Endothelial cell of umbilical vein (primary cell): ENCODE measurements at regions not wholly inside any gene's neighbourhood (a gene's known extent, or its start where the extent isn't known, plus 50 kb on each side); places are given as distances from the start of the nearest gene placed in this dataset.

Source experiments
- BruUV-seq: library from RNA; stranded (reverse); fragments of 400-500 nt; replicated peaks from 2 replicates; lab custom pipeline; 2021; lab: Mats Ljungman, UMichigan
- CTCF ChIA-PET: fragments of 300-600, 350-600 bp; sonication (Branson Sonifier 250); formaldehyde crosslinking; loops from one replicate; lab custom pipeline; 2021; ENCODE audit warnings: antibody characterized with exemption, inconsistent platforms; lab: Charles Lee
- POLR2A ChIA-PET: fragments of 300-600, 350-600 bp; sonication (Branson Sonifier 250); formaldehyde crosslinking; loops from one replicate; lab custom pipeline; 2021; ENCODE audit warnings: antibody characterized with exemption, inconsistent platforms; lab: Charles Lee
- DNase-seq: peaks from one replicate; pipeline ENCODE4 v3.0.0-alpha.2; 2011; ENCODE audit warnings: low read depth, low spot score
- FAIRE-seq: peaks from 2 replicates; lab custom pipeline; 2011; peaks lifted over from hg19 to GRCh38; lab: Jason Lieb, UNC
- H2AFZ ChIP-seq: 2 replicates; pipeline ENCODE4 v1.6.0; 2012; ENCODE audit warnings: low read depth, low read length, control low read depth, inconsistent platforms
- H3K27ac ChIP-seq: 2 replicates; pipeline ENCODE4 v1.5.1; 2011; ENCODE audit warnings: low read depth, mild to moderate bottlenecking, control low read depth, low read length, moderate library complexity; ENCODE audit not compliant: insufficient read depth
- H3K27me3 ChIP-seq, 2 experiments: 2 replicates each; pipeline versions ENCODE4 v1.6.0 to v1.6.1; 2011; ENCODE audit warnings: low read length in 2 of 2, mixed read lengths in 1 of 2; ENCODE audit not compliant: control insufficient read depth in 2 of 2, insufficient read depth in 2 of 2
- H3K36me3 ChIP-seq, 2 experiments: 2 replicates in 1 of 2; 3 replicates in 1 of 2; pipeline ENCODE4 v1.5.1; 2011; ENCODE audit warnings: low read length in 2 of 2, mild to moderate bottlenecking in 1 of 2, moderate library complexity in 1 of 2; ENCODE audit not compliant: control insufficient read depth in 2 of 2, insufficient read depth in 2 of 2; ENCODE audit errors: extremely low read depth in 1 of 2
- H3K4me1 ChIP-seq: 3 replicates; pipeline ENCODE4 v1.5.1; 2011; ENCODE audit warnings: mild to moderate bottlenecking, low read length; ENCODE audit not compliant: control insufficient read depth, insufficient read depth; ENCODE audit errors: extremely low read depth
- H3K4me2 ChIP-seq: 2 replicates; pipeline ENCODE4 v1.6.1; 2011; ENCODE audit warnings: low read length, control low read depth, mixed read lengths; ENCODE audit not compliant: insufficient read depth
- H3K4me3 ChIP-seq, 3 experiments: fragments of 200-600 bp in 1 of 3; sonication (generic), shearing (Covaris generic) in 1 of 3; replicated peaks in 1 of 3; 2 replicates each; pipeline ENCODE4 v1.5.1; 2011 to 2016; ENCODE audit warnings: control low read depth in 3 of 3, low read length in 3 of 3, mild to moderate bottlenecking in 2 of 3, inconsistent platforms in 1 of 3, low read depth in 1 of 3, moderate library complexity in 1 of 3; ENCODE audit not compliant: insufficient read depth in 1 of 3
- H3K79me2 ChIP-seq: 2 replicates; pipeline ENCODE4 v1.6.0; 2012; ENCODE audit warnings: low read length, inconsistent platforms; ENCODE audit not compliant: control insufficient read depth, insufficient read depth
- H3K9ac ChIP-seq: replicated peaks from 2 replicates; pipeline ENCODE3; 2011; ENCODE audit warnings: low read length, control low read depth; ENCODE audit not compliant: insufficient read depth; ENCODE audit errors: extremely low read depth
- H3K9me1 ChIP-seq: replicated peaks from 3 replicates; pipeline ENCODE4 v1.6.0; 2011; ENCODE audit warnings: mild to moderate bottlenecking, low read length; ENCODE audit not compliant: control insufficient read depth, insufficient read depth; ENCODE audit errors: extremely low read depth
- H3K9me3 ChIP-seq: replicated peaks from 2 replicates; pipeline ENCODE4 v1.5.1; 2012; ENCODE audit warnings: low read length, inconsistent platforms; ENCODE audit not compliant: control insufficient read depth, insufficient read depth
- H4K20me1 ChIP-seq: replicated peaks from 2 replicates; pipeline ENCODE3; 2011; ENCODE audit warnings: mild to moderate bottlenecking, low read length; ENCODE audit not compliant: control insufficient read depth, insufficient read depth; ENCODE audit errors: extremely low read depth
- CTCF ChIP-seq, 2 donors: IDR thresholded peaks; 1 replicate in 1 of 2; 2 replicates in 1 of 2; pipeline ENCODE4 v1.5.1; 2011; ENCODE audit warnings: low read length in 2 of 2, mild to moderate bottlenecking in 2 of 2, moderate library complexity in 2 of 2, control low read depth in 1 of 2, inconsistent platforms in 1 of 2, low read depth in 1 of 2; ENCODE audit not compliant: insufficient read depth in 1 of 2; ENCODE audit errors: extremely low read depth in 1 of 2
- FOS ChIP-seq: IDR thresholded peaks from 2 replicates; pipeline ENCODE4 v1.6.1; 2011; ENCODE audit warnings: mild to moderate bottlenecking, low read length, moderate library complexity, borderline replicate concordance; ENCODE audit not compliant: insufficient read depth
- GATA2 ChIP-seq: IDR thresholded peaks from 2 replicates; pipeline ENCODE4 v1.7.0; 2011; ENCODE audit warnings: low read depth, mild to moderate bottlenecking, moderate library complexity, mixed read lengths, low read length; ENCODE audit not compliant: insufficient read length, insufficient read depth
- MYC ChIP-seq: IDR thresholded peaks from one replicate; pipeline ENCODE4 v1.6.1; 2011; ENCODE audit warnings: mild to moderate bottlenecking, low read depth, low read length
- POLR2A ChIP-seq: IDR thresholded peaks from 2 replicates; pipeline ENCODE4 v1.6.1; 2012; ENCODE audit warnings: low read depth, mild to moderate bottlenecking, control low read depth, low read length
- dilution Hi-C: fragments of 300-500 bp; cut with MboI; formaldehyde crosslinking; loops from one replicate; pipeline ENCODE4 v1.15.0; 2019; ENCODE audit warnings: low sequenced_read_pairs; ENCODE audit not compliant: extremely low pct_ligation_motif_present
- intact Hi-C: fragments of 100-400 bp; cut with micrococcal nuclease; formaldehyde crosslinking; loops from one replicate; pipeline ENCODE4 v1.10.0; 2022

- dilution Hi-C loops (no loop called here), intact Hi-C loops (loop anchor here (1.0 to 5.0 kb wide), 4 partner anchors 29 to 144 kb away; partner anchors contain the start of gene ACSL4)
- peak overlapping the region; percentile 46 for H2AFZ ChIP-seq
- ChIA-PET CTCF (interaction anchor here (0.6 to 8.8 kb wide), 43 partner anchors 8 to 383 kb away, joined by 3 to 241 read pairs (median 5); partner anchors contain the start of gene ACSL4), POLR2A (interaction anchor here (0.7 to 1.1 kb wide), 4 partner anchors 34 to 144 kb away, joined by 3 to 5 read pairs (median 3); no protein-coding TSS in a partner anchor)
- no peaks in the 10 kb centered on the region for H3K9me1 ChIP-seq
- H4K20me1 ChIP-seq, result no peaks in the 10 kb centered on the region
- no peaks in the 10 kb centered on the region for H3K79me2 ChIP-seq
- H3K36me3 ChIP-seq, result no peaks in the 10 kb centered on the region
- DNase-seq (peak; percentile 66), FAIRE-seq (peak; percentile 67)
- peak overlapping the region; percentile 75 for H3K27ac ChIP-seq
- H3K4me1 ChIP-seq, result peaks cover 17% of the 10 kb centered on the region
- no peak overlapping the region for H3K4me3 ChIP-seq
- H3K9me3 ChIP-seq, result no peaks in the 10 kb centered on the region
- TF ChIP-seq GATA2 (no peak), POLR2A (no peak), CTCF (IDR thresholded peaks at IDR 0.05; ENCODE audit: extremely low read depth in 1 of 2, insufficient read depth in 1 of 2, low read depth in 1 of 2, low read length in 2 of 2) (peak; percentile 38 to 43), MYC (no peak), FOS (no peak)
- H3K9ac ChIP-seq, result peak overlapping the region; percentile 37
- H3K27me3 ChIP-seq, result no peaks in the 10 kb centered on the region
- BruUV-seq, result no TSS peak
- peak overlapping the region; percentile 38 for H3K4me2 ChIP-seq
Measured at GRCh38 chrX:109856974-109857373, 123.9 kb upstream of the ACSL4 start.
